ENCODE measurements at regions not wholly inside any gene's neighbourhood (a gene's known extent, or its start where the extent isn't known, plus 50 kb on each side); places are given as distances from the start of the nearest gene placed in this dataset.

DNA sequence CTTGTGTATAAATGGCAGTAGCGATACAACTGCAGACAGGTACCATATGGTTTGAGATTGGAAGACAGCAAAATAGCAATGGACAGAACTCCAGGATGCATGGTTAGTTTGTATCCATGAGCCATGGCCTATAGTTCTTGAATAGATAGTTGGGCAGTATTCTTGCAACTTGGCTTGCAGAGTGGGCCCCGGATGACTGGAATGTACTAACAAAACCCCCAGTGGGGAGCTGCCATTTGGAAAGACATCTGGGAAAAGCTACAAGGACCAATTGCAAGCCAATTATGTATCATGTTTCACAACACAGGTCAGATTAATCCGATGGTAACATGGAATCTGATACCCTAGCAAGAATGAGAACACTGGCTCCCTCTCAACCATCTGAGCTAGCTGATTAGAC, 279.6 kb downstream of the RERGL start:
- no peak for DNase-seq (ENCODE audit: low read depth in 4 of 4, low spot score in 3 of 4)

DNA sequence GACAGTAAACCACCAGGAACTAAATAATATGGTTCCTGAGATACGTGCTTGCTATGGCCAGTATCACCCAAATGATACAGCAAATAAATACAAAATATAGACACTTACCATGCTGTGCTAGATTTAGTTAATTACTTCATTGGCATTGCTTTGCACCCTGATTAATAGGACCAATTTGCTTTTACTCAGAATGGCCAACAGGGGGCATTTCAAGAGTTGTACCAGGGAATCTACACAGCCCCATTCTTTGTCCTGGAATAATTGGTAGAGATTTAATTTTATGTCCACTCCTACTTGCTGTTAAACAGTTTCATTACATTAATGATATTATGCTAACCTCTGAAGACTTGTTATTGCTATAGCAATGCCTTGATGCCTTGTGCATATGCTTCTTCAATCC, 280.8 kb downstream of the RERGL start:
- no peak for DNase-seq (ENCODE audit: low read depth in 4 of 4, low spot score in 3 of 4)

DNA sequence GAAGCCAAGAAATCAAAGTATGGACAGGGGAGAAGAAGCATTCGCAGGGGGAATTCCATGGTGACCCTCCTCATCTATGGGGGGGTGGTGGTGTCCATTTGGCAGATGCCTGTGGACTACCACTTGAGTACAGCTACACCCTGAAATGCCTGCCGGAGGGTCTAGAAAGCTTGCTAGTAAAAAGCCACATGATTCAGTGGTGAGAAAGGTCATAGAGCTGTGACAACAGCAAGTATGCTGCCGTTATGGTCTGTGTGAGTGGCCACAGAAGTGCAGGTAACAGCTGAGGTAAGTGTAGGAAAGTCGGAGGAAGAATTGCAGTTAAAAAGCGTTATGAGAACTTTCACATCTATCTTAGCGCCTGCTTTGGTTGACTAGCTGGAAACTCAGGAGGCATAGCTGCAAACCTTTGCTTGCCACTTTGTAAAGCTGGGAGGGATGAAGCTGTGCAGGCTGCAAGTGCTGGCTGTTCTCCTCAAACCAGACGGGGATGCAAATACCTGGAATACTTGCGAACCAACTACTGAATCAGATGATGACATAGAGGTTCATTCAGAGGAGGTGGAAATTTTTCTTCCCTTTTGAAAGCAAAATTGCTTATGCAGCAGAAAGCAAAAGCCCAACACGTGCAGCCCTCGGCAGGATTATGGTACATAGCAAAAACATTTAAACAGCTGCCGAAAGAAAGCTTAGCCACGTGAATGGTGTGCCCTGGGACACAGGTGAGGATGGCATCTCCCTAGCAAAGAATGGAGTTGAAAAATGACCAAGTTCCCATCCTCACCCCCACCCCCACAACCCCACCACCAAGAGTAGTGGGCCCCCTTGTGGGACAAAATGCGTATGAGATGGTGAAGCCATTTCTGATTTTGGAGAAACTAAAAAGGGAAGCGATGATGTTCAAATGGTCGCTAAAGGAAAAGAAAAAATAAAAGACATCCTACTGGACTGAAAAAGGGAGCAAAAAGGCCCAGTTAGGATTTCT, 287.0 kb downstream of the RERGL start:
- no peak for DNase-seq (ENCODE audit: low read depth in 4 of 4, low spot score in 3 of 4)

DNA sequence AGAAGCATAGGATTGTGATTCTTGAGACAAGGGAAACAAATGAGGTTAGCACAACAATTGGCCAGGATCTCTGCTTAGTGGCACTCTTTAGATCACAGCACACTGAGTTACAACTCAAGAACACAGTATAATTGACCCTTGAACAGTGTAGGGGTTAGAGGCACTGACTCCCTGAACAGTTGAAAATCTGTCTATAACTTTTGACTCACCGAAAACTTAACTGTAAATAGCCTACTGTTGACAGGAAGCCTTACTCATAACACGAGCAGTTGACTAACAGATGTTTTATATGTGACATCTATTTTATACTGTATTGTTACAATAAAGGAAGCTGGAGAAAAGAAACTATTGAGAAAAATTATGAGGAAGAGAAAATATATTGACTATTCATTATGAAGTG, 296.1 kb downstream of the RERGL start:
- DNase-seq (ENCODE audit: low read depth in 4 of 4, low spot score in 3 of 4), result no peak

DNA sequence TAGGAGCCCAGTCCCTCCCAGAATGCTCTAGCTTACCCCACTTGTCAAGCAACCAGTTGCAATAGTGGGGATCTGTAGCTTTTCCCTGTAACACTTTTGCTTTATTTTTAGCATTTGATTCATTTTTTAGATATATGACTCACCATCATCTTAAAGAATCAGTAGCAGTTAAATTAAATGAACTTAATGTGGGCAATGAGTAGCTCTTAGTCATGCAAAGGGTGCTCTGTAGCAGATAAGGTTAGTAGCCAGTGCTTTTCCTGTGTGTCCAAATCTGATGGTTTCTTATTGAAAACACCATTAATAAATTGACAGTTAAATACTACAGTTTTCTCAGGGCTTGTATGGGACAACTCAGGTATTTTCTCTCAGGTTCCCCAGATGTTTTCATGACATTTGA, 311.8 kb downstream of the RERGL start:
- no peak for DNase-seq (ENCODE audit: low read depth in 4 of 4, low spot score in 3 of 4)

DNA sequence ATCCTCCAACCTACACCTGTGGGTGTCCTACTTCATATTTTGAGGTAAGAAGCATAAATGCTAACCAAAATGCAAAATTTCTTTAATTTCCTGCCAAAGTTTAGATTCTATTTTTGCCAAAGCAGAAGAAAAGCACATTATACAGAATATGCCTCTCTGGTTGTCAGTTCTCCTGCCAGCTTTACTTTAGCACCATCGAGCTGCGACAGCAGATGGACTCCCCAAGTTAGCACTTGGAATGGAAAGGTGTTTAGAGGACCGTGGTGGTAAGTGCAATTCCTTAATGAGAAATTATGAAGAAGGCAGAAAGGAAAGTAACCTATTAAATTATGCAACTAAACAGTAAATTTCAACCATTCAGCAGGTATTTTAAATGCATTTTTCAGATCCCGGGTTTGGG, 326.6 kb downstream of the RERGL start:
- no peak for DNase-seq (ENCODE audit: low read depth in 4 of 4, low spot score in 3 of 4)

DNA sequence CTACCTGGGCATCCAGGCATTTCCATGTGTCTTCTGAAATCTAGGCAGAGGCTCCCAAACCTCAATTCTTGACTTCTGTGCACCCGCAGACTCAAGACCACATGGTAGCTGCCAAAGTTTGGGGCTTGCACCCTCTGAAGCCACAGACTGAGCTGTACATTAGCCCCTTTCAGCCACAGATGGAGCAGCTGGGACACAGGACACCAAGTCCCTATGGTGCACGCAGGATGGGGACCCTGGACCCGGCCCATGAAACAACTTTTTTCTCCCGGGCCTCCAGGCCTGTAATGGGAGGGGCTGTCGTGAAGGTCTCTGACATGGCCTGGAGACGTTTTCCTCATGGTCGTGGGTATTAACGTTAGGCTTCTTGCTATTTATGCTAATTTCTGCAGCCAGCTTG, 330.0 kb downstream of the RERGL start:
- no peak for DNase-seq (ENCODE audit: low read depth in 4 of 4, low spot score in 3 of 4)
